BJ (cell line): ENCODE measurements at regions not wholly inside any gene's neighbourhood (a gene's known extent, or its start where the extent isn't known, plus 50 kb on each side); places are given as distances from the start of the nearest gene placed in this dataset.

ENCODE experiments used
- CTCF ChIA-PET: fragments of 350-600 bp; formaldehyde crosslinking; extraction: SDS; loops from one replicate; lab custom pipeline; 2021; ENCODE audit warnings: antibody characterized with exemption, inconsistent platforms; lab: Yijun Ruan, JAX
- POLR2A ChIA-PET: fragments of 300-600 bp; sonication (Branson Sonifier 250); formaldehyde crosslinking; extraction: SDS; loops from one replicate; lab custom pipeline; 2021; ENCODE audit warnings: antibody characterized with exemption; lab: Charles Lee
- DNase-seq: peaks from one replicate; pipeline ENCODE4 v3.0.0-alpha.2; 2011; ENCODE audit warnings: low read depth
- H3K27me3 ChIP-seq: 2 replicates; pipeline ENCODE4 v1.6.0; 2011; ENCODE audit warnings: low read length; ENCODE audit not compliant: control insufficient read depth, insufficient read depth
- H3K36me3 ChIP-seq: 2 replicates; pipeline ENCODE4 v1.5.1; 2011; ENCODE audit warnings: low read length; ENCODE audit not compliant: control insufficient read depth, insufficient read depth
- H3K4me3 ChIP-seq: 2 replicates; pipeline ENCODE4 v1.5.1; 2011; ENCODE audit warnings: low read depth, mild to moderate bottlenecking, control low read depth, low read length
- TF ChIP-seq, protein P1 (sequence below): IDR thresholded peaks from 2 replicates; pipeline ENCODE4 v1.5.1; 2011; ENCODE audit warnings: low read depth, mild to moderate bottlenecking, control low read depth, inconsistent platforms, low read length, moderate library complexity; ENCODE audit not compliant: insufficient read depth

DNA sequence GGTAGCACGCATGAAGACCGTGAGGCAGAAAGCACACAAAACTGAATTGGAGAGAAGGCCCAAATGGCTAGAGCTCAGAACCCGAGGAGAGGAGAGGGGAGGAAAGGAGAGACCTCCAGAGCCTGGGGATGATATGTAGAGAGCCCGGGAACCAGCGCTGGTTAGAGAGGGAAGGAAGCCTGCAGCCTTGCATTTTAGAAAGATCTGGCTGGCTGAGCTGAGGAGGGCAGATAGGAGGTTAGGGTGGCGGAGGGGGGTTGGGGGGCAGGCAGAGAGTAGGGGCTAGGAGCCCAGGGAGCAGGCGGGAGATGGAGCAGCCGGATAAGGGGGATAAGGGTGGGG lies 127.2 kb downstream of the C9orf50 start:
- no peak overlapping the region for H3K4me3 ChIP-seq
- H3K27me3 ChIP-seq: no peaks in the 10 kb centered on the region

GRCh38 chr9:129493002-129493705 lies 127.7 kb downstream of the C9orf50 start:
- TF ChIP-seq, protein P1, sequence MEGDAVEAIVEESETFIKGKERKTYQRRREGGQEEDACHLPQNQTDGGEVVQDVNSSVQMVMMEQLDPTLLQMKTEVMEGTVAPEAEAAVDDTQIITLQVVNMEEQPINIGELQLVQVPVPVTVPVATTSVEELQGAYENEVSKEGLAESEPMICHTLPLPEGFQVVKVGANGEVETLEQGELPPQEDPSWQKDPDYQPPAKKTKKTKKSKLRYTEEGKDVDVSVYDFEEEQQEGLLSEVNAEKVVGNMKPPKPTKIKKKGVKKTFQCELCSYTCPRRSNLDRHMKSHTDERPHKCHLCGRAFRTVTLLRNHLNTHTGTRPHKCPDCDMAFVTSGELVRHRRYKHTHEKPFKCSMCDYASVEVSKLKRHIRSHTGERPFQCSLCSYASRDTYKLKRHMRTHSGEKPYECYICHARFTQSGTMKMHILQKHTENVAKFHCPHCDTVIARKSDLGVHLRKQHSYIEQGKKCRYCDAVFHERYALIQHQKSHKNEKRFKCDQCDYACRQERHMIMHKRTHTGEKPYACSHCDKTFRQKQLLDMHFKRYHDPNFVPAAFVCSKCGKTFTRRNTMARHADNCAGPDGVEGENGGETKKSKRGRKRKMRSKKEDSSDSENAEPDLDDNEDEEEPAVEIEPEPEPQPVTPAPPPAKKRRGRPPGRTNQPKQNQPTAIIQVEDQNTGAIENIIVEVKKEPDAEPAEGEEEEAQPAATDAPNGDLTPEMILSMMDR: no peak
- POLR2A ChIA-PET: interaction anchor here (0.6 to 0.7 kb wide), 2 partner anchors 14 to 74 kb away, joined by 5 to 6 read pairs; no protein-coding TSS in a partner anchor
- no peaks in the 10 kb centered on the region; the same call in 1 of the 2 replicates for H3K36me3 ChIP-seq
- H3K4me3 ChIP-seq: no peak overlapping the region
- H3K27me3 ChIP-seq: no peaks in the 10 kb centered on the region
- DNase-seq: no peak
- CTCF ChIA-PET: interaction anchor here (0.6 to 5.5 kb wide), 10 partner anchors 116 to 604 kb away, joined by 3 to 40 read pairs (median 4); no protein-coding TSS in a partner anchor

More for the DNA sequence above, 127.2 kb downstream of the C9orf50 start:
- ChIA-PET CTCF (interaction anchor here (0.6 to 5.5 kb wide), 7 partner anchors 10 to 1097 kb away, joined by 3 to 40 read pairs (median 3); no protein-coding TSS in a partner anchor), POLR2A (no interaction called here)
- no peaks in the 10 kb centered on the region; the same call in 1 of the 2 replicates for H3K36me3 ChIP-seq
- TF ChIP-seq, protein P1: no peak
- DNase-seq: no peak

DNA sequence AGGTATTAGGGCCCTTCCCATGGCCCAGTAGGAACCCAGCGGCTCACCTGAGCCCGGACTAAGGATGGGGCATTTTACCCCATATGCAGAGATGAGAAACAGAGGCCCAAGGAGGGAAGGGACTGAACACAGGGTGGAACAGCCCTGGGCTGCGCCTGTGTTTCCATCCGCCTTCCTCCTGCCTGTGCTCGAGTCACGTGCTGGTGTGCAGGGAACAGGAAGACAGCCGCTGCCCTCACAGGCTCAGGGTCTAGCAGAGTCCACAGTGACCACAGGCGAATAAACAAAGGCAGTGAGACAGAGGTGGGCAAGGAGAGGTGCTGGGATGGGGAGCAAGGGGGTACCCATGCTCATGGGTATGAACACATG lies 129.4 kb downstream of the C9orf50 start:
- DNase-seq: no peak
- POLR2A ChIA-PET: no interaction called here
- TF ChIP-seq, protein P1: no peak
- no peaks in the 10 kb centered on the region for H3K27me3 ChIP-seq
- CTCF ChIA-PET: no interaction called here
- no peak overlapping the region for H3K4me3 ChIP-seq
- H3K36me3 ChIP-seq: no peaks in the 10 kb centered on the region; the same call in 1 of the 2 replicates

DNA sequence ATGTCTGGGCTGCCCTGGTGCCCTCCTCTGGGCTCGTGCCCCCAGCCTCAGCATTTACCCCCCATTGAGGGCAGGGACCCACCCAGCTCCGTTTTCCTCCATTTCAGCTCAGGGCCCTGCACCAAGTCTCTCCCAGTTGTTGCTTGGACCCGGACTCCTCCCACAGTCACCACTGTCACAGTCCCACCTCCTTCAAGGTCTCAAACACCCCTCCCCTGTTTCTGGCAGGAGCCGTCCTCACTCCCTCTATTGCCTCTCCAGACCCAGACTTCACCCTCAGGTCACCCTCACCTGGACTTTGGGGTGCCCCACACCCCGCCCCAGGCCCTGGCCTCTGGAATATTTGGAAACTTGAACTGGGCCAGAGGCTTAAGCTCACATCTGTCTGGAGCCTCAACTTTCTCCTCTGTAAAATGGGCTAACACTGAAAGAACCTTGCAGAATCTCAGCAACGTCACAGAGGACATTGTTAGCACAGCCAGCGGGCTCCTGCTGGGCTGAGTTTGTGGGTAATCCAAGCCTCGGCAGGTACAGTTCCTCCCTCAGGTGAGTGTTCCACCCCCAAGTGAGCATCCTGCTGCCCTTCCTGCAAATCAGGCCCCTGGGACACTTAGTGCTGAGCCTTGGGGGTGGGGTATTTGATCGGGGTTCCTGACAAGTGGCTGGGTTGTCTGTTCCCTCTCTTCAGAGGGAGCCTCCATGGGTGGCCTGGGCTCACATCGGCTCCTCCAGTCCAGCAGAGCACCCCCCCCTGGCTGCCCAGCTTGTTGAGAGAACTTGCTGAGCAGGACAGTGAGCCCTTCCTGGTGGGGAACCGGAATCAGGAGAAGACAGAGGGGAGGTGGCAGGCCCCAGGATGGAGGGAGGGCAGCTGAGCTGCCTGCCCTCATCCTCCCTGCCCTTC lies 130.1 kb downstream of the C9orf50 start:
- Histone ChIP-seq H3K27me3 (no peaks in the 10 kb centered on the region), H3K36me3 (no peaks in the 10 kb centered on the region; the same call in 1 of the 2 replicates), H3K4me3 (no peak overlapping the region)
- TF ChIP-seq, protein P1: no peak
- CTCF ChIA-PET: interaction anchor here (1.0 to 1.5 kb wide), 4 partner anchors 10 to 352 kb away, joined by 3 to 5 read pairs (median 4); no protein-coding TSS in a partner anchor
- POLR2A ChIA-PET: no interaction called here
- no peak for DNase-seq
